GM12865 (cell line): ENCODE measurements at regions not wholly inside any gene's neighbourhood (a gene's known extent, or its start where the extent isn't known, plus 50 kb on each side); places are given as distances from the start of the nearest gene placed in this dataset.

Source experiments
- DNase-seq: peaks from one replicate; pipeline ENCODE4 v3.0.0; 2010; ENCODE audit warnings: low read depth
- H3K4me3 ChIP-seq: 2 replicates; pipeline ENCODE4 v1.5.1; 2011; ENCODE audit warnings: mild to moderate bottlenecking, low read depth, low read length, control low read depth
- CTCF ChIP-seq: IDR thresholded peaks from 2 replicates; pipeline ENCODE4 v1.5.1; 2011; ENCODE audit warnings: low read length, control low read depth, low read depth, inconsistent platforms; ENCODE audit not compliant: insufficient read depth; ENCODE audit errors: missing control alignments

- DNase-seq = no peak
- no peak overlapping the region for H3K4me3 ChIP-seq
- TF ChIP-seq CTCF = no peak
Measured at GRCh38 chr3:81303321-81303720, 458.1 kb downstream of the GBE1 start.

GRCh38 chr3:81302045-81302444 lies 459.4 kb downstream of the GBE1 start:
- peak; percentile 48 for DNase-seq
- H3K4me3 ChIP-seq = no peak overlapping the region
- TF ChIP-seq CTCF = peak; percentile 63

GRCh38 chr3:81301230-81301629 lies 460.2 kb downstream of the GBE1 start:
- no peak overlapping the region for H3K4me3 ChIP-seq
- TF ChIP-seq CTCF = no peak
- no peak for DNase-seq

- no peak for TF ChIP-seq CTCF
- DNase-seq = no peak
- H3K4me3 ChIP-seq = no peak overlapping the region
Measured at GRCh38 chr3:81300324-81300927, 461.0 kb downstream of the GBE1 start.

- TF ChIP-seq CTCF = no peak
- DNase-seq = no peak
- no peak overlapping the region for H3K4me3 ChIP-seq
Measured at GRCh38 chr3:81299481-81299880, 462.0 kb downstream of the GBE1 start.

GRCh38 chr3:81295906-81296577 lies 465.4 kb downstream of the GBE1 start:
- no peak for DNase-seq
- TF ChIP-seq CTCF = no peak
- no peak overlapping the region for H3K4me3 ChIP-seq

GRCh38 chr3:81293156-81293555 lies 468.3 kb downstream of the GBE1 start:
- H3K4me3 ChIP-seq = no peak overlapping the region
- no peak for TF ChIP-seq CTCF
- DNase-seq = no peak
